ENCODE measurements at regions not wholly inside any gene's neighbourhood (a gene's known extent, or its start where the extent isn't known, plus 50 kb on each side); places are given as distances from the start of the nearest gene placed in this dataset.

DNA sequence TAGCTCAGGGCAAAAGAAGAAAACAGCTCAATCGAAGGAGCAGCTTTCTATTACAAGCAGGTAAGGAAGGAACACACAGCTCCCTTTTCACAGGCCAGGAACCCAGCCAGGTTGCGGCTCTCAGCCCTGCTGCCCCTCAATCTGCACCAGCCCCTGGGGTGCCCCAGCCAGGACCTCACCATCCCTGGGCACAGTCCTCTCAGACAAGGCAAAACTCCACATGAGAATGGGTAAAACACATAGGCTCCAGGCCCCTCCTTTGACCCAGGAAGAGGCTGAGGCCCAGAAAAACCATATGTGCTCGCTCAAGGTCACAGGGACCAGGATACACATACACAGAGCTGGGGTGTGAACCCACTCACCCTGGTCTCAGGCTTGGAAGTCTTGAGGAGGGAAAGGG is 178.7 kb upstream of the TLE3 start:
- no peak for TF ChIP-seq POLR2A (IDR thresholded peaks at IDR 0.05; ENCODE audit: low read depth)
- TF ChIP-seq, protein P1, sequence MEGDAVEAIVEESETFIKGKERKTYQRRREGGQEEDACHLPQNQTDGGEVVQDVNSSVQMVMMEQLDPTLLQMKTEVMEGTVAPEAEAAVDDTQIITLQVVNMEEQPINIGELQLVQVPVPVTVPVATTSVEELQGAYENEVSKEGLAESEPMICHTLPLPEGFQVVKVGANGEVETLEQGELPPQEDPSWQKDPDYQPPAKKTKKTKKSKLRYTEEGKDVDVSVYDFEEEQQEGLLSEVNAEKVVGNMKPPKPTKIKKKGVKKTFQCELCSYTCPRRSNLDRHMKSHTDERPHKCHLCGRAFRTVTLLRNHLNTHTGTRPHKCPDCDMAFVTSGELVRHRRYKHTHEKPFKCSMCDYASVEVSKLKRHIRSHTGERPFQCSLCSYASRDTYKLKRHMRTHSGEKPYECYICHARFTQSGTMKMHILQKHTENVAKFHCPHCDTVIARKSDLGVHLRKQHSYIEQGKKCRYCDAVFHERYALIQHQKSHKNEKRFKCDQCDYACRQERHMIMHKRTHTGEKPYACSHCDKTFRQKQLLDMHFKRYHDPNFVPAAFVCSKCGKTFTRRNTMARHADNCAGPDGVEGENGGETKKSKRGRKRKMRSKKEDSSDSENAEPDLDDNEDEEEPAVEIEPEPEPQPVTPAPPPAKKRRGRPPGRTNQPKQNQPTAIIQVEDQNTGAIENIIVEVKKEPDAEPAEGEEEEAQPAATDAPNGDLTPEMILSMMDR (IDR thresholded peaks at IDR 0.05) = no peak
